ENCODE measurements at regions not wholly inside any gene's neighbourhood (a gene's known extent, or its start where the extent isn't known, plus 50 kb on each side); places are given as distances from the start of the nearest gene placed in this dataset.

- TF ChIP-seq EZH2 (IDR thresholded peaks at IDR 0.05; ENCODE audit: borderline replicate concordance, low read depth, low read length, poor library complexity, severe bottlenecking) = no peak
- no peak for TF ChIP-seq CTCF (conservative IDR thresholded peaks at IDR 0.05; ENCODE audit: low read depth, low read length)
Observed at GRCh38 chr14:86997271-86997670, 995.7 kb downstream of the GALC start.
